ENCODE measurements at regions not wholly inside any gene's neighbourhood (a gene's known extent, or its start where the extent isn't known, plus 50 kb on each side); places are given as distances from the start of the nearest gene placed in this dataset.
"Not testable (repeated sequence)": the region's sequence is repeated elsewhere in the genome, so short reads cannot be mapped to it uniquely, and the experiment has no call there.

DNA sequence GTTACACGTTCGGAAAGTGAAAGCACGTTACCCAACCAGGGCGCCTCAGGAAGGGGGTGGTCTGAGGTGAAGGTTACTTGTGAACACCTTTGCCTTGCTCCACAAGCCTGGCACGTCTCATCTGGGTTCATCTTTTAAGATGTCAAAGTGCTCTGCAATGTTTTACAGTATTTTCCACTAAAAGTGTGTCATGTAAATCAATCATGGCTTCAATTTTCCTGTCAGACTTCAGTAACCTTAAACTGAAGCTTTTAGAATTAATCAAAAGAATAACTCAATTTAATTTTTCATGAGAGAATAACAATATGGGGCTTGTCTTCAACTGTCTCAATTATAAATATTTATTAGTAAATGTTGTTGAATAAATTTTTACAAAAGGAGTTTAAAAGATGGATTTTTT lies 93.3 kb upstream of the FANCL start:
- Histone ChIP-seq H3K79me2 (ENCODE audit: insufficient read depth, low read length) (no peaks in the 10 kb centered on the region), H3K4me2 (ENCODE audit: insufficient read depth, low read length) (no peak overlapping the region), H3K27me3 (ENCODE audit: insufficient read depth, low read length) (no peaks in the 10 kb centered on the region), H3K9me3 (ENCODE audit: low read depth, low read length) (no peaks in the 10 kb centered on the region), H3K4me1 (ENCODE audit: insufficient read depth, low read length) (no peaks in the 10 kb centered on the region), H4K20me1 (ENCODE audit: insufficient read depth, low read length) (no peaks in the 10 kb centered on the region), H3K27ac (ENCODE audit: low read depth, low read length) (no peak overlapping the region), H3K36me3 (ENCODE audit: insufficient read depth, low read length) (no peaks in the 10 kb centered on the region), H3K4me3 (ENCODE audit: insufficient read depth, low read length) (no peak overlapping the region), H2AFZ (ENCODE audit: low read length) (no peak overlapping the region)
- TF ChIP-seq, protein P1, sequence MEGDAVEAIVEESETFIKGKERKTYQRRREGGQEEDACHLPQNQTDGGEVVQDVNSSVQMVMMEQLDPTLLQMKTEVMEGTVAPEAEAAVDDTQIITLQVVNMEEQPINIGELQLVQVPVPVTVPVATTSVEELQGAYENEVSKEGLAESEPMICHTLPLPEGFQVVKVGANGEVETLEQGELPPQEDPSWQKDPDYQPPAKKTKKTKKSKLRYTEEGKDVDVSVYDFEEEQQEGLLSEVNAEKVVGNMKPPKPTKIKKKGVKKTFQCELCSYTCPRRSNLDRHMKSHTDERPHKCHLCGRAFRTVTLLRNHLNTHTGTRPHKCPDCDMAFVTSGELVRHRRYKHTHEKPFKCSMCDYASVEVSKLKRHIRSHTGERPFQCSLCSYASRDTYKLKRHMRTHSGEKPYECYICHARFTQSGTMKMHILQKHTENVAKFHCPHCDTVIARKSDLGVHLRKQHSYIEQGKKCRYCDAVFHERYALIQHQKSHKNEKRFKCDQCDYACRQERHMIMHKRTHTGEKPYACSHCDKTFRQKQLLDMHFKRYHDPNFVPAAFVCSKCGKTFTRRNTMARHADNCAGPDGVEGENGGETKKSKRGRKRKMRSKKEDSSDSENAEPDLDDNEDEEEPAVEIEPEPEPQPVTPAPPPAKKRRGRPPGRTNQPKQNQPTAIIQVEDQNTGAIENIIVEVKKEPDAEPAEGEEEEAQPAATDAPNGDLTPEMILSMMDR (IDR thresholded peaks at IDR 0.05; ENCODE audit: extremely low read depth, low read depth, low read length), result no peak
- no peak for DNase-seq (ENCODE audit: insufficient read length, low spot score, missing footprints)

DNA sequence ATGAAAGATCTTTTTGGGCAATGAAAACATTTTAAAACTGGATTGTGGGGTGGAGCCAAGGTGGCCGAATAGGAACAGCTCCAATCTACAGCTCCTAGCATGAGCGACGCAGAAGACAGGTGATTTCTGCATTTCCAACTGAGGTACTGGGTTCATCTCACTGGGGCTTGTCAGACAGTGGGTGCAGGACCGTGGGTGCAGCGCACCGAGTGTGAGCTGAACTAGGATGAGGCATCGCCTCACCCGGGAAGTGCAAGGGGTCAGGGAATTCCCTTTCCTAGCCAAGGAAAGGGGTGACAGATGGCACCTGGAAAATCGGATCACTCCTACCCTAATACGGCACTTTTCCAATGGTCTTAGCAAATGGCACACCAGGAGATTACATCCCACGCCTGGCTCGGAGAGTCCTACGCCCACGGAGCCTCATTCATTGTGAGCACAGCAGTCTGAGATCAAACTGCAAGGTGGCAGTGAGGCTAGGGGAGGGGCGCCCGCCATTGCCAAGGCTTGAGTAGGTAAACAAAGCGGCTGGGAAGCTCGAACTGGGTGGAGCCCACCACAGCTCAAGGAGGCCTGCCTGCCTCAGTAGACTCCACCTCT lies 84.3 kb upstream of the FANCL start:
- not testable (repeated sequence) for H2AFZ ChIP-seq (ENCODE audit: low read length); H3K9me3 ChIP-seq (ENCODE audit: low read depth, low read length); H3K4me1 ChIP-seq (ENCODE audit: insufficient read depth, low read length); H4K20me1 ChIP-seq (ENCODE audit: insufficient read depth, low read length); H3K4me3 ChIP-seq (ENCODE audit: insufficient read depth, low read length); H3K4me2 ChIP-seq (ENCODE audit: insufficient read depth, low read length); H3K27ac ChIP-seq (ENCODE audit: low read depth, low read length); H3K27me3 ChIP-seq (ENCODE audit: insufficient read depth, low read length); H3K36me3 ChIP-seq (ENCODE audit: insufficient read depth, low read length); H3K79me2 ChIP-seq (ENCODE audit: insufficient read depth, low read length); DNase-seq (ENCODE audit: insufficient read length, low spot score, missing footprints)

DNA sequence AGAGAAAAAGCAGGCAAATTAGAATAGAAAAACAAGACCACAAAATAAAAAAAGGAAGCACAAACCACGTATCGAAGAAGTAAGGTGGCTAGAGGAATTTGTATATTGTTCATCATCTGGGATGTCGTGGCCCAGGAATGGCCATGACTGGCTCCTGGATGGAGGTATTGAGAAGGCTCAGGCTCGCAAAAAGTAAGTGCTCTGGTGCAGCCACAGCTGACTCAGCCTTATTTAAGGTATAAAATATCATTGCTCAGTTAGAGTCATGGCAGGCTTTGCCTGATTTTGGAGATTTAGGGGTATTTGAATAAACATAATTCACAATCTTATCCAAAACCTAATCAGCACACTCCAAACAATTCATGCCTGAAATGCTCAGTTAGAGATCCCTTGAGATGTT lies 78.4 kb upstream of the FANCL start:
- H2AFZ ChIP-seq (ENCODE audit: low read length), result no peak overlapping the region
- no peaks in the 10 kb centered on the region for H3K36me3 ChIP-seq (ENCODE audit: insufficient read depth, low read length)
- no peaks in the 10 kb centered on the region for H4K20me1 ChIP-seq (ENCODE audit: insufficient read depth, low read length)
- H3K79me2 ChIP-seq (ENCODE audit: insufficient read depth, low read length), result no peaks in the 10 kb centered on the region
- H3K27me3 ChIP-seq (ENCODE audit: insufficient read depth, low read length), result no peaks in the 10 kb centered on the region
- no peak overlapping the region for H3K4me2 ChIP-seq (ENCODE audit: insufficient read depth, low read length)
- DNase-seq (ENCODE audit: insufficient read length, low spot score, missing footprints), result no peak
- H3K4me1 ChIP-seq (ENCODE audit: insufficient read depth, low read length), result no peaks in the 10 kb centered on the region
- H3K27ac ChIP-seq (ENCODE audit: low read depth, low read length), result no peak overlapping the region
- TF ChIP-seq, protein P1 (IDR thresholded peaks at IDR 0.05; ENCODE audit: extremely low read depth, low read depth, low read length), result no peak
- no peak overlapping the region for H3K4me3 ChIP-seq (ENCODE audit: insufficient read depth, low read length)
- no peaks in the 10 kb centered on the region for H3K9me3 ChIP-seq (ENCODE audit: low read depth, low read length)

DNA sequence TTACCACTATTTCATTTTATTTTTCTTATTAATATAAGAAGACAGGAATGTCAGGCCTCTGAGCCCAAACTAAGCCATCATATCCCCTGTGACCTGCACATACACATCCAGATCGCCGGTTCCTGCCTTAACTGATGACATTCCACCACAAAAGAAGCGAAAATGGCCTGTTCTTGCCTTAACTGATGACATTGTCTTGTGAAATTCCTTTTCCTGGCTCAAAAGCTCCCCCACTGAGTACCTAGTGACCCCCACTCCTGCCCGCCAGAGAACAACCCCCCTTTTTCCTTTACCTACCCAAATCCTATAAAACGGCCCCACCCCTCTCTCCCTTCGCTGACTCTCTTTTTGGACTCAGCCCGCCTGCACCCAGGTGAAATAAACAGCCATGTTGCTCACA lies 77.8 kb upstream of the FANCL start:
- H3K4me2 ChIP-seq (ENCODE audit: insufficient read depth, low read length); H2AFZ ChIP-seq (ENCODE audit: low read length); H3K36me3 ChIP-seq (ENCODE audit: insufficient read depth, low read length); H3K4me3 ChIP-seq (ENCODE audit: insufficient read depth, low read length); H3K79me2 ChIP-seq (ENCODE audit: insufficient read depth, low read length); H3K27me3 ChIP-seq (ENCODE audit: insufficient read depth, low read length); H4K20me1 ChIP-seq (ENCODE audit: insufficient read depth, low read length); DNase-seq (ENCODE audit: insufficient read length, low spot score, missing footprints); H3K4me1 ChIP-seq (ENCODE audit: insufficient read depth, low read length); H3K27ac ChIP-seq (ENCODE audit: low read depth, low read length); H3K9me3 ChIP-seq (ENCODE audit: low read depth, low read length): not testable (repeated sequence)

DNA sequence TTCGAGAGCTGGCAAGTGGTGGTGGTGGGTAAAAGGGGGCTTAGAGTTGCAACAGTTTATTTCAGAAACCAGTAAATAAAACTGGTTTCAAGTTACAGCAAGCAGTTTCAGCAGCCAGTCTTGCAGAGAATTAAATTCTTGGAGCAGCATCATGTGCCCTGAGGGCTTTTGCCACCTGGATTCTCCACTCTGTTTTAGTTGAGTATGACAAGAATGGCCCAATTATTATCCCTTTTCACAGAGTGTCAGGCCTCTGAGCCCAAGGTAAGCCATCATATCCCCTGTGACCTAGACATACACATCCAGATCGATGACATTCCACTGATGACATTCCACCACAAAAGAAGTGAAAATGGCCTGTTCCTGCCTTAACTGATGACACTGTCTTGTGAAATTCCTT lies 72.8 kb upstream of the FANCL start:
- H3K4me2 ChIP-seq (ENCODE audit: insufficient read depth, low read length), result no peak overlapping the region
- no peak overlapping the region for H3K4me3 ChIP-seq (ENCODE audit: insufficient read depth, low read length)
- H2AFZ ChIP-seq (ENCODE audit: low read length), result no peak overlapping the region
- no peaks in the 10 kb centered on the region for H3K79me2 ChIP-seq (ENCODE audit: insufficient read depth, low read length)
- H3K36me3 ChIP-seq (ENCODE audit: insufficient read depth, low read length), result no peaks in the 10 kb centered on the region
- no peaks in the 10 kb centered on the region for H4K20me1 ChIP-seq (ENCODE audit: insufficient read depth, low read length)
- no peak for DNase-seq (ENCODE audit: insufficient read length, low spot score, missing footprints)
- no peaks in the 10 kb centered on the region for H3K27me3 ChIP-seq (ENCODE audit: insufficient read depth, low read length)
- no peaks in the 10 kb centered on the region for H3K4me1 ChIP-seq (ENCODE audit: insufficient read depth, low read length)
- TF ChIP-seq, protein P1 (IDR thresholded peaks at IDR 0.05; ENCODE audit: extremely low read depth, low read depth, low read length), result no peak
- no peaks in the 10 kb centered on the region for H3K9me3 ChIP-seq (ENCODE audit: low read depth, low read length)
- no peak overlapping the region for H3K27ac ChIP-seq (ENCODE audit: low read depth, low read length)

Measured in osteoblast (primary cell).